MCF 10A (cell line): ENCODE measurements at regions not wholly inside any gene's neighbourhood (a gene's known extent, or its start where the extent isn't known, plus 50 kb on each side); places are given as distances from the start of the nearest gene placed in this dataset.

ENCODE experiments used
- BruUV-seq: library from RNA; stranded (reverse); fragments of 400-500 nt; replicated peaks from 2 replicates; lab custom pipeline; 2021; lab: Mats Ljungman, UMichigan
- CTCF ChIA-PET: fragments of 300-600 bp; sonication (Branson Sonifier 250); formaldehyde crosslinking; extraction: SDS; loops from one replicate; lab custom pipeline; 2021; ENCODE audit warnings: antibody characterized with exemption, inconsistent platforms; lab: Yijun Ruan, JAX
- POLR2A ChIA-PET: fragments of 300-600, 350-650 bp; sonication (Branson Sonifier 250); formaldehyde crosslinking; extraction: SDS; loops from one replicate; lab custom pipeline; 2020; ENCODE audit warnings: antibody characterized with exemption, inconsistent platforms; lab: Yijun Ruan, JAX
- DNase-seq: peaks from one replicate; pipeline ENCODE4 v3.0.0-alpha.2; 2018; ENCODE audit not compliant: unreplicated experiment
- H3K27ac Mint-ChIP-seq: one replicate; pipeline ENCODE4 v1.8.0; 2022; ENCODE audit warnings: mild to moderate bottlenecking, low read depth, mixed read lengths; ENCODE audit not compliant: unreplicated experiment
- H3K27me3 Mint-ChIP-seq: one replicate; pipeline ENCODE4 v1.8.0; 2022; ENCODE audit warnings: mixed read lengths; ENCODE audit not compliant: insufficient read depth, unreplicated experiment
- H3K36me3 Mint-ChIP-seq: one replicate; pipeline ENCODE4 v1.8.0; 2022; ENCODE audit warnings: mild to moderate bottlenecking, moderate library complexity, mixed read lengths; ENCODE audit not compliant: insufficient read depth, unreplicated experiment
- H3K4me1 Mint-ChIP-seq: one replicate; pipeline ENCODE4 v1.8.0; 2022; ENCODE audit warnings: mixed read lengths; ENCODE audit not compliant: insufficient read depth, unreplicated experiment
- H3K4me3 Mint-ChIP-seq: one replicate; pipeline ENCODE4 v1.8.0; 2022; ENCODE audit warnings: mild to moderate bottlenecking, moderate library complexity, mixed read lengths; ENCODE audit not compliant: unreplicated experiment
- H3K9me3 Mint-ChIP-seq: one replicate; pipeline ENCODE4 v1.8.0; 2022; ENCODE audit warnings: mixed read lengths; ENCODE audit not compliant: unreplicated experiment
- intact Hi-C: fragments of 100-400 bp; cut with micrococcal nuclease; formaldehyde crosslinking; loops from 2 replicates; pipeline ENCODE4 v1.14.1; 2022
- TF ChIP-seq, protein P1 (sequence below): fragments of 200-600 bp; IDR thresholded peaks from one replicate; pipeline ENCODE4 v1.8.0; 2022; ENCODE audit warnings: antibody characterized with exemption, mild to moderate bottlenecking; ENCODE audit not compliant: unreplicated experiment

DNA sequence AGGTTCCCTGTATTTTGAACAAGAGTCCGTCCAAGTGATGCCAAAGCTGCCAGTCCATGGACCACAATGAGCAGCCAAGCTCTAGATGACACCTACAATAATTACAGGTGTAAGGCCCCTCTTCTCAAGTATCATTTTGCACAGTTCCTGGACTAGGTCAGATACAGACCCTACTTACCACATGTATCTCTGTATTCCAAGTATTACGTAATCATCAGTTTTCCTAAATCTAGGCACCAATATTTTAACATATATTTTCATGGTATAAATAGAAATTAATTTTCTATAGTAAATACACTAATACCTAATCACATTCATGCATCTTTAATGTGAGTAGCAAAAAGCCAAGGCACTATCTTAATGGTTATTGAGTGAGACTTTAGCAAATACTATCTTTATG, 157.0 kb upstream of the PRSS1 start:
- Mint-ChIP-seq H3K4me3 (no peak overlapping the region), H3K27me3 (no peaks in the 10 kb centered on the region), H3K36me3 (no peaks in the 10 kb centered on the region), H3K27ac (no peak overlapping the region), H3K9me3 (no peaks in the 10 kb centered on the region), H3K4me1 (no peaks in the 10 kb centered on the region)
- TF ChIP-seq, protein P1, sequence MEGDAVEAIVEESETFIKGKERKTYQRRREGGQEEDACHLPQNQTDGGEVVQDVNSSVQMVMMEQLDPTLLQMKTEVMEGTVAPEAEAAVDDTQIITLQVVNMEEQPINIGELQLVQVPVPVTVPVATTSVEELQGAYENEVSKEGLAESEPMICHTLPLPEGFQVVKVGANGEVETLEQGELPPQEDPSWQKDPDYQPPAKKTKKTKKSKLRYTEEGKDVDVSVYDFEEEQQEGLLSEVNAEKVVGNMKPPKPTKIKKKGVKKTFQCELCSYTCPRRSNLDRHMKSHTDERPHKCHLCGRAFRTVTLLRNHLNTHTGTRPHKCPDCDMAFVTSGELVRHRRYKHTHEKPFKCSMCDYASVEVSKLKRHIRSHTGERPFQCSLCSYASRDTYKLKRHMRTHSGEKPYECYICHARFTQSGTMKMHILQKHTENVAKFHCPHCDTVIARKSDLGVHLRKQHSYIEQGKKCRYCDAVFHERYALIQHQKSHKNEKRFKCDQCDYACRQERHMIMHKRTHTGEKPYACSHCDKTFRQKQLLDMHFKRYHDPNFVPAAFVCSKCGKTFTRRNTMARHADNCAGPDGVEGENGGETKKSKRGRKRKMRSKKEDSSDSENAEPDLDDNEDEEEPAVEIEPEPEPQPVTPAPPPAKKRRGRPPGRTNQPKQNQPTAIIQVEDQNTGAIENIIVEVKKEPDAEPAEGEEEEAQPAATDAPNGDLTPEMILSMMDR, result no peak
- ChIA-PET CTCF (interaction anchor here (0.6 to 7.0 kb wide), 6 partner anchors 13 to 319 kb away, joined by 3 to 92 read pairs (median 3); no protein-coding TSS in a partner anchor), POLR2A (no interaction called here)
- BruUV-seq, result no TSS peak
- DNase-seq, result no peak
- intact Hi-C loops, result no loop called here

DNA sequence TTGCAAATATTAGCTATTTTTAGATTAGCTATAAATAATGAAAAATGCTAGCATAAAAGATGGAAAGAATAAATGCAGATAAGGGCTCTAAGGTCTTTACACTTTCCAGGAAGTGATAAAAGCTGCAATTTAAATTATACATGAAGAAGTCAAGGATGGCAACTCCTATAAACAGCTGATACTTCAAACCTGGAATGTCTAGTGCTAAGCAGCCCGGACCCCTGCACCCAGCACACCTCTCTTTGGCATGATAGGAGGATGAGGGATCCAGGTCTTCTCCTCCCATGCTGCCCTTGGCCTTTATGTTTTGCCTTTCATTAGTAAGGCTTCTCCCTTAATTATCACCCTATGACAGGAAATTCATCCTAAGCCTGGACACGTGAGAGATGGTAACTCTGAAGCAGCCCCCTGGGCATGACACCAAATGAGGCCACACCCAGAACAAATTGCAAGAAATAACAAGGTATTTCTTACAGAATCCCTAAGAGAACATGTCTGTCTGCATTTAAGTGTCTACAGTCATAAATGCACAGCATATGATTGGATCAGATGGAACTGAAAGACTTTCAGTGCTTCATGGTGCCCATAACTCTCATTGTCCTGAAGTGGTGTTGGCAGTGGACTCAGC, 158.3 kb upstream of the PRSS1 start:
- CTCF ChIA-PET, result interaction anchor here (0.6 to 7.0 kb wide), 5 partner anchors 14 to 513 kb away, joined by 3 to 92 read pairs (median 7); no protein-coding TSS in a partner anchor
- intact Hi-C loops, result no loop called here
- Mint-ChIP-seq H3K4me1 (no peaks in the 10 kb centered on the region), H3K36me3 (no peaks in the 10 kb centered on the region), H3K27ac (no peak overlapping the region), H3K27me3 (no peaks in the 10 kb centered on the region), H3K4me3 (no peak overlapping the region), H3K9me3 (no peaks in the 10 kb centered on the region)
- no TSS peak for BruUV-seq
- TF ChIP-seq, protein P1, result no peak
- POLR2A ChIA-PET, result interaction anchor here (1.0 kb wide), 1 partner anchor 13 kb away, joined by 6 read pairs; no protein-coding TSS in a partner anchor
- DNase-seq, result no peak

GRCh38 chr7:142590077-142590476, 159.2 kb upstream of the PRSS1 start:
- Mint-ChIP-seq H3K9me3 (no peaks in the 10 kb centered on the region), H3K4me3 (no peak overlapping the region), H3K27ac (no peak overlapping the region), H3K27me3 (no peaks in the 10 kb centered on the region), H3K4me1 (no peaks in the 10 kb centered on the region), H3K36me3 (no peaks in the 10 kb centered on the region)
- no peak for DNase-seq
- TF ChIP-seq, protein P1, result no peak
- intact Hi-C loops, result no loop called here
- ChIA-PET POLR2A (interaction anchor here (1.0 kb wide), 1 partner anchor 14 kb away, joined by 6 read pairs; no protein-coding TSS in a partner anchor), CTCF (interaction anchor here (0.6 to 7.0 kb wide), 5 partner anchors 15 to 193 kb away, joined by 3 to 92 read pairs (median 7); no protein-coding TSS in a partner anchor)
- no TSS peak for BruUV-seq

DNA sequence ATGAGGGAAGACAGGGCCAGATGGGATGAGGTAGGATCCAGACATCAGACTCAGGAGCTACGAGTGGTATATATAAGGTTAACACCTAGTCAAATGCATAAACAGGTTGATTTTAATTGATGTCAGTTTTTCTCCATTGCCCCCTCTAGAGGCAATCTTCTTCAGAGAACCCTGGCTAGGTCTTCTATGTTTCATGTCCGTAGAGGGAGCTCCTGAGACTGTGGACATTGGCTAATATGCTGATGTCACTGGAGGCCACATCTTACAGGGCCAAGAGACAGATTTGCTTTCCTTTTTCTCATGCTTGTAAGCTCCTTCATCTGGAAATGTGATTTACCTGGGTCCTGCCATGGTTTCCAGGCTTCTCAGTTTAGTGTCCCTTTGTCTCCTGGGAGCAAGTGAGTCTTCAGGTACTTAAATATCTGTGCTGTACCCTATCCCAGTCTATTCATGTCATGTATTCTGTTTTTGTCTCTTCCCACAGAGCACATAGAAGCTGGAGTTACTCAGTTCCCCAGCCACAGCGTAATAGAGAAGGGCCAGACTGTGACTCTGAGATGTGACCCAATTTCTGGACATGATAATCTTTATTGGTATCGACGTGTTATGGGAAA, 161.6 kb upstream of the PRSS1 start:
- Mint-ChIP-seq H3K27ac (no peak overlapping the region), H3K27me3 (no peaks in the 10 kb centered on the region), H3K9me3 (no peaks in the 10 kb centered on the region), H3K4me3 (no peak overlapping the region), H3K36me3 (no peaks in the 10 kb centered on the region), H3K4me1 (peaks cover 6% of the 10 kb centered on the region)
- ChIA-PET CTCF (interaction anchor here (0.6 to 7.0 kb wide), 38 partner anchors 9 to 803 kb away, joined by 3 to 92 read pairs (median 5); no protein-coding TSS in a partner anchor), POLR2A (interaction anchor here (0.5 to 1.5 kb wide), 6 partner anchors 9 to 219 kb away, joined by 3 to 4 read pairs (median 3); no protein-coding TSS in a partner anchor)
- intact Hi-C loops, result loop anchor here (1.0 kb wide), 1 partner anchor 52 kb away; no protein-coding TSS in a partner anchor
- BruUV-seq, result no TSS peak
- TF ChIP-seq, protein P1, result peak; percentile 63
- peak; percentile 85 for DNase-seq
